GM23338 (cell line): ENCODE measurements at regions not wholly inside any gene's neighbourhood (a gene's known extent, or its start where the extent isn't known, plus 50 kb on each side); places are given as distances from the start of the nearest gene placed in this dataset.

ENCODE experiments used
- ATAC-seq: fragments of 200-7000 bp; cut with Tn5 transposase; 3 replicates; pipeline ENCODE4 v1.9.1; 2020
- DNase-seq: peaks from one replicate; pipeline ENCODE4 v3.0.0-alpha.2; 2015; ENCODE audit warnings: low spot score
- H2AFZ ChIP-seq: fragments of 200-600 bp; sonication (generic); 2 replicates; pipeline ENCODE4 v1.8.0; 2016; ENCODE audit warnings: antibody characterized with exemption, mild to moderate bottlenecking, moderate library complexity
- H3F3A ChIP-seq: fragments of 200-600 bp; sonication (generic); replicated peaks from 2 replicates; pipeline ENCODE4 v1.8.0; 2017; ENCODE audit warnings: antibody characterized with exemption, mixed run types, low read depth
- H3K27ac ChIP-seq: fragments of 200-600 bp; sonication (generic); 2 replicates; pipeline ENCODE4 v1.6.1; 2016; ENCODE audit warnings: low read depth
- H3K27me3 ChIP-seq: fragments of 200-600 bp; sonication (generic); 2 replicates; pipeline ENCODE4 v1.8.0; 2016; ENCODE audit warnings: mild to moderate bottlenecking, mixed run types, moderate library complexity; ENCODE audit not compliant: insufficient read depth
- H3K36me3 ChIP-seq: fragments of 200-600 bp; sonication (generic); 2 replicates; pipeline ENCODE4 v1.8.0; 2016; ENCODE audit warnings: mild to moderate bottlenecking; ENCODE audit not compliant: insufficient read depth
- H3K4me1 ChIP-seq: fragments of 200-600 bp; sonication (generic); 2 replicates; pipeline ENCODE4 v1.8.0; 2016; ENCODE audit warnings: mild to moderate bottlenecking, moderate library complexity; ENCODE audit not compliant: insufficient read depth
- H3K4me2 ChIP-seq: fragments of 200-600 bp; sonication (generic); 2 replicates; pipeline ENCODE4 v1.7.1; 2017; ENCODE audit warnings: mixed run types
- H3K4me3 ChIP-seq: fragments of 200-600 bp; sonication (generic); 2 replicates; pipeline ENCODE4 v1.6.1; 2016; ENCODE audit warnings: mixed run types
- H3K79me2 ChIP-seq: fragments of 200-600 bp; sonication (generic); replicated peaks from 2 replicates; pipeline ENCODE4 v1.8.0; 2017; ENCODE audit warnings: mild to moderate bottlenecking; ENCODE audit not compliant: insufficient read depth
- H3K9me2 ChIP-seq: fragments of 200-600 bp; sonication (generic); 2 replicates; pipeline ENCODE4 v1.8.0; 2017; ENCODE audit not compliant: insufficient read depth
- H4K20me1 ChIP-seq: fragments of 200-600 bp; sonication (generic); replicated peaks from 2 replicates; pipeline ENCODE4 v1.8.0; 2017; ENCODE audit warnings: mild to moderate bottlenecking; ENCODE audit not compliant: insufficient read depth
- H3K27ac Mint-ChIP-seq: 2 replicates; pipeline ENCODE4 v1.8.0; 2020; ENCODE audit warnings: inconsistent platforms, mild to moderate bottlenecking, moderate library complexity, mixed read lengths
- H3K27me3 Mint-ChIP-seq: 3 replicates; pipeline ENCODE4 v1.8.0; 2022; ENCODE audit warnings: low read depth, mild to moderate bottlenecking, moderate library complexity, mixed read lengths, inconsistent platforms; ENCODE audit not compliant: insufficient read depth, poor library complexity
- H3K36me3 Mint-ChIP-seq: 3 replicates; pipeline ENCODE4 v1.8.0; 2021; ENCODE audit warnings: low read depth, mild to moderate bottlenecking, inconsistent platforms, moderate library complexity, mixed read lengths
- H3K4me1 Mint-ChIP-seq: 3 replicates; pipeline ENCODE4 v1.8.0; 2020; ENCODE audit warnings: mild to moderate bottlenecking, inconsistent platforms, mixed read lengths
- H3K4me3 Mint-ChIP-seq: 3 replicates; pipeline ENCODE4 v1.8.0; 2021; ENCODE audit warnings: moderate library complexity, mild to moderate bottlenecking, inconsistent platforms, mixed read lengths
- H3K9me3 Mint-ChIP-seq: 3 replicates; pipeline ENCODE4 v1.8.0; 2020; ENCODE audit warnings: moderate library complexity, mild to moderate bottlenecking, inconsistent platforms, mixed read lengths
- CREB1 ChIP-seq: fragments of 250-450 bp; sonication (Bioruptor Pico); IDR thresholded peaks from 2 replicates; pipeline ENCODE4 v1.5.0; 2020; ENCODE audit warnings: low read depth, mild to moderate bottlenecking, moderate library complexity
- EZH2 ChIP-seq: fragments of 200-600 bp; sonication (generic); IDR thresholded peaks from one replicate; pipeline ENCODE4 v1.8.0; 2017; ENCODE audit warnings: antibody characterized with exemption, mild to moderate bottlenecking, low read depth; ENCODE audit not compliant: unreplicated experiment
- EZH2phosphoT487 ChIP-seq: fragments of 200-600 bp; sonication (generic); IDR thresholded peaks from one replicate; pipeline ENCODE4 v1.8.1; 2018; ENCODE audit warnings: antibody characterized with exemption; ENCODE audit not compliant: unreplicated experiment
- JUNB ChIP-seq: IDR thresholded peaks from one replicate; pipeline ENCODE4 v1.6.1; 2016; ENCODE audit warnings: antibody characterized with exemption; ENCODE audit not compliant: unreplicated experiment
- NANOG ChIP-seq: IDR thresholded peaks from 2 replicates; pipeline ENCODE4 v1.6.1; 2016; ENCODE audit warnings: antibody characterized with exemption, borderline replicate concordance
- POLR2AphosphoS5 ChIP-seq: IDR thresholded peaks from 2 replicates; pipeline ENCODE4 v1.6.1; 2016; ENCODE audit warnings: antibody characterized with exemption, low read depth
- STAT1 ChIP-seq: IDR thresholded peaks from one replicate; pipeline ENCODE4 v1.6.1; 2016; ENCODE audit warnings: antibody characterized with exemption; ENCODE audit not compliant: unreplicated experiment
- TF ChIP-seq, protein P1 (sequence below): fragments of 250-450 bp; sonication (Bioruptor Pico); IDR thresholded peaks from 2 replicates; pipeline ENCODE4 v1.5.0; 2020; ENCODE audit warnings: mild to moderate bottlenecking, moderate library complexity
- TF ChIP-seq, protein P2 (sequence below), 2 experiments: fragments of 200-600 bp in 1 of 2; sonication (generic) in 1 of 2; conservative IDR thresholded peaks; 2 replicates each; pipeline versions ENCODE4 v1.5.1 to v1.6.1; 2016 to 2017; ENCODE audit warnings: antibody characterized with exemption in 2 of 2, low read depth in 2 of 2, mild to moderate bottlenecking in 2 of 2, moderate library complexity in 1 of 2

DNA sequence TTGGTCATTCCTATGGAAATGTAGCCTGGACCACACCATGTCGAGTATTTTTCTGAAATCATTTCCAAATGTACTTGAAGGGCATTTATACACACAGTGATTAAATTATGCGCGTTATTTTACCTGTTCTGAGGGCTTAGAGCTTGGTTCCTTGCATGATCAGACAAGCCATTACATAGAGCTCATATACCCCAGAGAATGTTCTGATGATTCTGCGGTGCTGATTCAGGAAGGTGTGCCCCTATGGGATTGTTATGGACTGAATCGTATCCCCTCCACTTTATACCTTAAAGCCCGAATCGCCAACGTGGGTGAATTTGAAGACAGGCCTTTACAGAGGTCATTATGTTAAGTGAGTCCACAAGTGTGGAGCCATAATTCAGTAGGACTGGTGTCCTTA, 848.9 kb downstream of the TRIML1 start (continued):
- TF ChIP-seq, protein P1, sequence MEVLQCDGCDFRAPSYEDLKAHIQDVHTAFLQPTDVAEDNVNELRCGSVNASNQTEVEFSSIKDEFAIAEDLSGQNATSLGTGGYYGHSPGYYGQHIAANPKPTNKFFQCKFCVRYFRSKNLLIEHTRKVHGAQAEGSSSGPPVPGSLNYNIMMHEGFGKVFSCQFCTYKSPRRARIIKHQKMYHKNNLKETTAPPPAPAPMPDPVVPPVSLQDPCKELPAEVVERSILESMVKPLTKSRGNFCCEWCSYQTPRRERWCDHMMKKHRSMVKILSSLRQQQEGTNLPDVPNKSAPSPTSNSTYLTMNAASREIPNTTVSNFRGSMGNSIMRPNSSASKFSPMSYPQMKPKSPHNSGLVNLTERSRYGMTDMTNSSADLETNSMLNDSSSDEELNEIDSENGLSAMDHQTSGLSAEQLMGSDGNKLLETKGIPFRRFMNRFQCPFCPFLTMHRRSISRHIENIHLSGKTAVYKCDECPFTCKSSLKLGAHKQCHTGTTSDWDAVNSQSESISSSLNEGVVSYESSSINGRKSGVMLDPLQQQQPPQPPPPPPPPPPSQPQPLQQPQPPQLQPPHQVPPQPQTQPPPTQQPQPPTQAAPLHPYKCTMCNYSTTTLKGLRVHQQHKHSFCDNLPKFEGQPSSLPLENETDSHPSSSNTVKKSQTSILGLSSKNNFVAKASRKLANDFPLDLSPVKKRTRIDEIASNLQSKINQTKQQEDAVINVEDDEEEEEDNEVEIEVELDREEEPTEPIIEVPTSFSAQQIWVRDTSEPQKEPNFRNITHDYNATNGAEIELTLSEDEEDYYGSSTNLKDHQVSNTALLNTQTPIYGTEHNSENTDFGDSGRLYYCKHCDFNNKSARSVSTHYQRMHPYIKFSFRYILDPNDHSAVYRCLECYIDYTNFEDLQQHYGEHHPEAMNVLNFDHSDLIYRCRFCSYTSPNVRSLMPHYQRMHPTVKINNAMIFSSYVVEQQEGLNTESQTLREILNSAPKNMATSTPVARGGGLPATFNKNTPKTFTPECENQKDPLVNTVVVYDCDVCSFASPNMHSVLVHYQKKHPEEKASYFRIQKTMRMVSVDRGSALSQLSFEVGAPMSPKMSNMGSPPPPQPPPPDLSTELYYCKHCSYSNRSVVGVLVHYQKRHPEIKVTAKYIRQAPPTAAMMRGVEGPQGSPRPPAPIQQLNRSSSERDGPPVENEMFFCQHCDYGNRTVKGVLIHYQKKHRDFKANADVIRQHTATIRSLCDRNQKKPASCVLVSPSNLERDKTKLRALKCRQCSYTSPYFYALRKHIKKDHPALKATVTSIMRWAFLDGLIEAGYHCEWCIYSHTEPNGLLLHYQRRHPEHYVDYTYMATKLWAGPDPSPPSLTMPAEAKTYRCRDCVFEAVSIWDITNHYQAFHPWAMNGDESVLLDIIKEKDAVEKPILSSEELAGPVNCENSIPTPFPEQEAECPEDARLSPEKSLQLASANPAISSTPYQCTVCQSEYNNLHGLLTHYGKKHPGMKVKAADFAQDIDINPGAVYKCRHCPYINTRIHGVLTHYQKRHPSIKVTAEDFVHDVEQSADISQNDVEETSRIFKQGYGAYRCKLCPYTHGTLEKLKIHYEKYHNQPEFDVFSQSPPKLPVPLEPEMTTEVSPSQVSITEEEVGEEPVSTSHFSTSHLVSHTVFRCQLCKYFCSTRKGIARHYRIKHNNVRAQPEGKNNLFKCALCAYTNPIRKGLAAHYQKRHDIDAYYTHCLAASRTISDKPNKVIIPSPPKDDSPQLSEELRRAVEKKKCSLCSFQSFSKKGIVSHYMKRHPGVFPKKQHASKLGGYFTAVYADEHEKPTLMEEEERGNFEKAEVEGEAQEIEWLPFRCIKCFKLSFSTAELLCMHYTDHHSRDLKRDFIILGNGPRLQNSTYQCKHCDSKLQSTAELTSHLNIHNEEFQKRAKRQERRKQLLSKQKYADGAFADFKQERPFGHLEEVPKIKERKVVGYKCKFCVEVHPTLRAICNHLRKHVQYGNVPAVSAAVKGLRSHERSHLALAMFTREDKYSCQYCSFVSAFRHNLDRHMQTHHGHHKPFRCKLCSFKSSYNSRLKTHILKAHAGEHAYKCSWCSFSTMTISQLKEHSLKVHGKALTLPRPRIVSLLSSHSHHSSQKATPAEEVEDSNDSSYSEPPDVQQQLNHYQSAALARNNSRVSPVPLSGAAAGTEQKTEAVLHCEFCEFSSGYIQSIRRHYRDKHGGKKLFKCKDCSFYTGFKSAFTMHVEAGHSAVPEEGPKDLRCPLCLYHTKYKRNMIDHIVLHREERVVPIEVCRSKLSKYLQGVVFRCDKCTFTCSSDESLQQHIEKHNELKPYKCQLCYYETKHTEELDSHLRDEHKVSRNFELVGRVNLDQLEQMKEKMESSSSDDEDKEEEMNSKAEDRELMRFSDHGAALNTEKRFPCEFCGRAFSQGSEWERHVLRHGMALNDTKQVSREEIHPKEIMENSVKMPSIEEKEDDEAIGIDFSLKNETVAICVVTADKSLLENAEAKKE (CRISPR knock-in tag): no peak

DNA sequence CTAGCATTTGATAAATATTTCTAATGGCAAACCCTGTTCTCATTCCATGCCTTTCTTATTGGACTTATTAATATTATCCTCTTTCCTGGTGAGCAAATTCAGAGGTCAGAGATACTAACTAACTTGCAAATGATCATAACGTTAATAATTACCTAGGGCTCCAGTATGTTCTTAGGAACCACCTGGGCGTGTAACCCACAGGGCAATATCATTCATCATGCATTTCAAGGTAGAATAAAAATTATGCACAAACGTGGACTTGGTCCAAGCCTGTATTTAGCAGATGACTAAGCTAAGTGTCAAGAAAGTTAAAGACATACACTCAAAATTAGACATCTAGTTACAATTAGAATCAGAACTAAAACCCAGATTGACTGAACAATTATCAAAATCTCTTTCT, 850.1 kb downstream of the TRIML1 start:
- ATAC-seq (no peak), DNase-seq (no peak)
- H3K4me3 ChIP-seq: no peak overlapping the region
- Mint-ChIP-seq H3K9me3 (peaks cover 13% of the 10 kb centered on the region; the same call in 2 of the 3 replicates), H3K27ac (no peak overlapping the region), H3K36me3 (peaks cover 13% of the 10 kb centered on the region; the same call in 2 of the 3 replicates), H3K27me3 (no peaks in the 10 kb centered on the region), H3K4me1 (peaks cover 2% of the 10 kb centered on the region; the same call in 1 of the 3 replicates), H3K4me3 (no peak overlapping the region)
- no peaks in the 10 kb centered on the region for H3K79me2 ChIP-seq
- H3K27me3 ChIP-seq: no peaks in the 10 kb centered on the region
- H3K36me3 ChIP-seq: peaks cover 3% of the 10 kb centered on the region; the same call in 1 of the 2 replicates
- H2AFZ ChIP-seq: no peak overlapping the region
- H3K4me1 ChIP-seq: no peaks in the 10 kb centered on the region
- no peaks in the 10 kb centered on the region for H4K20me1 ChIP-seq
- no peaks in the 10 kb centered on the region for H3F3A ChIP-seq
- H3K27ac ChIP-seq: no peak overlapping the region
- no peak overlapping the region for H3K4me2 ChIP-seq
- no peaks in the 10 kb centered on the region; the same call in 1 of the 2 replicates for H3K9me2 ChIP-seq
- TF ChIP-seq STAT1 (no peak), EZH2 (no peak), EZH2phosphoT487 (no peak), POLR2AphosphoS5 (no peak), NANOG (no peak), CREB1 (CRISPR knock-in tag) (no peak), JUNB (no peak)
- TF ChIP-seq, protein P1 (CRISPR knock-in tag): no peak
- TF ChIP-seq, protein P2, sequence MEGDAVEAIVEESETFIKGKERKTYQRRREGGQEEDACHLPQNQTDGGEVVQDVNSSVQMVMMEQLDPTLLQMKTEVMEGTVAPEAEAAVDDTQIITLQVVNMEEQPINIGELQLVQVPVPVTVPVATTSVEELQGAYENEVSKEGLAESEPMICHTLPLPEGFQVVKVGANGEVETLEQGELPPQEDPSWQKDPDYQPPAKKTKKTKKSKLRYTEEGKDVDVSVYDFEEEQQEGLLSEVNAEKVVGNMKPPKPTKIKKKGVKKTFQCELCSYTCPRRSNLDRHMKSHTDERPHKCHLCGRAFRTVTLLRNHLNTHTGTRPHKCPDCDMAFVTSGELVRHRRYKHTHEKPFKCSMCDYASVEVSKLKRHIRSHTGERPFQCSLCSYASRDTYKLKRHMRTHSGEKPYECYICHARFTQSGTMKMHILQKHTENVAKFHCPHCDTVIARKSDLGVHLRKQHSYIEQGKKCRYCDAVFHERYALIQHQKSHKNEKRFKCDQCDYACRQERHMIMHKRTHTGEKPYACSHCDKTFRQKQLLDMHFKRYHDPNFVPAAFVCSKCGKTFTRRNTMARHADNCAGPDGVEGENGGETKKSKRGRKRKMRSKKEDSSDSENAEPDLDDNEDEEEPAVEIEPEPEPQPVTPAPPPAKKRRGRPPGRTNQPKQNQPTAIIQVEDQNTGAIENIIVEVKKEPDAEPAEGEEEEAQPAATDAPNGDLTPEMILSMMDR (conservative IDR thresholded peaks at IDR 0.05; ENCODE audit: low read depth in 2 of 2): no peak
